CD1c-positive myeloid dendritic cell (primary cell): ENCODE measurements at regions not wholly inside any gene's neighbourhood (a gene's known extent, or its start where the extent isn't known, plus 50 kb on each side); places are given as distances from the start of the nearest gene placed in this dataset.
"Not testable (repeated sequence)": the region's sequence is repeated elsewhere in the genome, so short reads cannot be mapped to it uniquely, and the experiment has no call there.

Experiments used
- DNase-seq: peaks from one replicate; pipeline ENCODE4 v3.0.0-alpha.2; 2016; ENCODE audit errors: extremely low spot score

DNA sequence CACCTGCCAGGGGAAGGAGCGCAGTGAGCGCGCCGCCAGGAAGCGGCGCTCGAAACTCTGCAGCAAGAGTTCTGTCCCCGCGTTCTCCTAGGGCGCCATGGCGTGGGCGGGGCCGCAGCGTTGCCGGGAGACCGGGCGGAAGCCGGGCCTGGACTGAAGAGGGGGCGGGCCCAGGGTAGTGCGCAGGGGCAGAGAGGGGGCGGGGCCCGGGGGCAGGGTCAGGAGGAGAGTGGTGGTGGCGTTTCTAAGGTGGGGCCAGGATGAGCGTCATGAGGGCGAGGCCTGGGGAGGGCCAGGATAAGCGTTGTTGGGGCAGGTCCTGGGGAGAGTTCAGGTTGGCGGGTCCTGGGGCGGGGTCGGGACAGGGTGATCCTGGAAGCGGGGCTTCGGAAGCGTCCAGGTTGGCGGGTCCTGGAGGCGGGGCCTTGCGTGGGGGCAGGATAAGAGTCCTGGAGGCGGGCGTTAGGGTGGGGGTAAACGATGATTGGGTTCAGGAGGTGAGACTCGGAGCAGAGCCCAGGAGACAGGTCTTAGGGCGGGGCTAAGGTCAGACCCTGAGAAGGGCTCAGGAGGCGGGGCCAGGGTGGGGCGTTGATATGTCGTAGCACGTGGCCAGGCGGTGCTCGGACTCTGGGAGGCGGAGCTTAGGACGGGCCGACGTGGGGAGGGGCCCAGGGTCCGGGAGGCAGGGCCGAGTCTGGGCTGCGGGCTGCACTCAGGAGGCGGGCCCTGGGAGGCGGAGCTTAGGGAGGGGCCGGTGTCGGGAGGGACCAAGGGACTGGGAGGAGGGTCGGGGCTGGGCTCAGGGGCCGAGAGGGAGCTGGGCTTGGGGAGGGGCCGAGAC is 189.4 kb downstream of the ADRA2C start:
- DNase-seq = peak; percentile 99

DNA sequence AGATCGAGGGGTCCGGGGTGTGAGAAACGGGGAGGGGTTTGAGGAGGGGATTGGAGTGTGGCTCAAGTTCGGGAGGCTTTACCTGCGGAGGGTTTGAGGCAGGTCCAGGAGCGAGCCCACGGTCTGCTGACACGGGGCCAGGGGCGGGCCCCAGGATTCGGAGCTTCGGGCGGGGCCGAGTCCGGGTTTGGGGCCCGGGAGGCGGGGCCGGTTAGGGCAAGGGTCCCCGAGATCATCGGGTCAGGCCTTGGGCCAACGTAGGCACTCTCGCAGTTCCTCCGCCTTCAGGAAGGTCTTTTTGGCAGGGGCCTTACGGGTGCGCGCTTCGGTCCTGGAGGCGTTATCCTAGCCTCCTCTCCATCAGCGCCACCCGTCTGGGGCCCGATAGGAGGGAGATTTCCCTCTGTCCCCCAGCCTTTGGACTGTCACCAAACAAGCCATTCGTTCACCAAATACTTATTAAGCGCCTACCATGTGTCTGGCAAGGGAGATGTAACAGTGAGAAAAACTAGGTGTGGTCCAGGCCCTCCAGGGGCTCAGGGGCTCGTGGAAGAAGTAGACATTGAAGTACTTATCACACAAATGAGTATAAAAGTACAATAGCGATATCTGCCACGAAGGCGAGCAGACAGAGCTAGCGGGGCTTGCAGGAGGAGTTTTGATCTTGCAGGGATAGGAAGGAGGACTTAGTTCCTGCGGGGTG is 190.1 kb downstream of the ADRA2C start:
- DNase-seq = not testable (repeated sequence)

GRCh38 chr4:3961091-3961672 is 195.0 kb downstream of the ADRA2C start:
- not testable (repeated sequence) for DNase-seq

DNA sequence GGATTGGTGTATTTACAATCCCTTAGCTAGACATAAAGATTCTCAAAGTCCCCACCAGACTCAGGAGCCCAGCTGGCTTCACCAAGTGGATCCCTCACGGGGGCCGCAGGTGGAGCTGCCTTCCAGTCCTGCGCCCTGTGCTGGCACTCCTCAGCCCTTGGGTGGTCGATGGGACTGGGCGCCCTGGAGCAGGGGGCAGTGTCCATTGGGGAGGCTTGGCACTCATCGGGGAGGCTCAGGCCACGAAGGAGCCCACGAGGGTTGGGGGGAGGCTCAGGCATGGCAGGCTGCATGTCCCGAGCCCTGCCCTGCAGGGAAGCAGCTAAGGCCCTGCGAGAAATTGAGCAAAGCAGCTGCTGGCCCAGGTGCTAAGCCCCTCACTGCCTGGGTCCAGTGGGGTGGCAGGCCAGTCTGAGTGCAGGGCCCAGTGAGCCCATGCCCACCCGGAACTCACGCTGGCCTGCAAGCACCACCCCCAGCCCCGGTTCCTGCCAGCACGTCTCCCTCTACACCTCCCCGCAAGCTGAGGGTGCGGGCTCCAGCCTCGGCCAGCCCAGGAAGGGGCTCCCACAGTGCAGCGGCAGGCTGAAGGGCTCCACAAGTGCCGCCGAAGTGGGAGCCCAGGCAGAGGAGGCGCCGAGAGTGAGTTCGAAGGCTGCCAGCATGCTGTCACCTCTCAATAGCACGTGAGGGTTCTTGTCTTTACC is 198.5 kb downstream of the ADRA2C start:
- DNase-seq = not testable (repeated sequence)

DNA sequence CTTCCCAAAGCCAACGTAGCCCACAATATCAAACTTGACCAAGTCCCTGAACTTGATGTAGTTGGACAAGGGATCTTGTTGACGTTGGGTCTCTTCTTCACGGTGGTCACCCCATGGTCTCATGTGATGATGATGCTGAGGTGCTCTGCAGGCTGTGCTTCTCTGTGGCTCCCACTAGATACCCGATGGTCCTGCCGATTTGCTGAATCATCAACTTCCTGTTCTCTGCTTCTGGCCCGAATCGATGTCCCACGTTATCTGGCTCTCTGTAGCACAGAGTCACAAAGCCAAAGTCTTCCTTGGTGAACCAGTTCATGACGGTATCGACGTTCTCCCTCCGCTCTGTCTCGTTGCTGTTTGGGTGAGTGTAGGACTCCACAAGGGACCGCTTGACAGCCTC is 201.0 kb downstream of the ADRA2C start:
- not testable (repeated sequence) for DNase-seq

DNA sequence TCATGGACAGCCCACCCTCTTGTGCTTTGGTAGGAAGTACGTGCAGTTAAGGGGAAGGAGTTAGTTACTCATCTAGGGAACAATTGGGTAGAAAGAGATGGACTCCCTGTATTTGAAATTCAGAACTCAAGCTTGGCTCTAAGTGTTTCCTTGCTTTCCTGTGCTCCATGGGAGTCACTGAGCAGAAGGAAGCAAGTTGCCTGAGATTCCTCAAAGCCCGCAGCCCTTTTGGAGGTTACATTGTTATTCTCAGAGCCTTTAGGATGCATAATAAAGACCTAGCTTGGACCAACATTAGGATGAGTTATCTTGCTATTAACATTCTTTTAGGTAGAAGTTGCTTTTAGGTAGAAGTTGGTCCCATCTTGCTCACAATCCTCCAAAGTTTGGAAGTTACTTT is 206.4 kb downstream of the ADRA2C start:
- DNase-seq = not testable (repeated sequence)

DNA sequence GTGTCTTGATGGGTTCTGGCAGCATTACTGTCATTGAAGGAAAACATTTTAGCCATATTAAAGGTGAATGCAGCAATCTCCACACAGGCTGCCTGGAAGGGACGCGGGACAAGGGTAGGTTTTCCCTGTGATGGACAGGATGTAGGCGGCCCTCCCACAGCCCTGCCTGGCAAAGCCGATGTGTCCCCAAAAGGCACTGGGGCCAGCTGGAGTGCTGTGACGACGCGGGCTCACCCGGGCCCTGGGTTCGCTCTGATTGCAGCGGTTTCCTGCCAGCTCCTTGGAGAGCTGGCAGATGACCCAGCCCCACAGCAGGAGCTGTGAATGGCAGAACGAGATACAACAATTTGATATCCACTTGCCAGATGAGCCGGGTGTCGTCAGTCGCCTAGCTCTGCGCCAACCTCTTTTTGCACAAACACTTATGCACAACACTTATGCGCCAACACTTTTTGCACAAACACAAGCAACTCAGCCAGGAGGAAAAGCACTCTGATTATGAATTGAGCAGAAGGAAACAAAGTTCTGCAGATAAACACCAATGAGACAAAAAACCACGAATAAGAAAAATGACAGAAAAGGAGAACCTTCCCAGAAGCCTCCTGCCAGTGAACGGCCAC is 207.5 kb downstream of the ADRA2C start:
- DNase-seq = not testable (repeated sequence)

DNA sequence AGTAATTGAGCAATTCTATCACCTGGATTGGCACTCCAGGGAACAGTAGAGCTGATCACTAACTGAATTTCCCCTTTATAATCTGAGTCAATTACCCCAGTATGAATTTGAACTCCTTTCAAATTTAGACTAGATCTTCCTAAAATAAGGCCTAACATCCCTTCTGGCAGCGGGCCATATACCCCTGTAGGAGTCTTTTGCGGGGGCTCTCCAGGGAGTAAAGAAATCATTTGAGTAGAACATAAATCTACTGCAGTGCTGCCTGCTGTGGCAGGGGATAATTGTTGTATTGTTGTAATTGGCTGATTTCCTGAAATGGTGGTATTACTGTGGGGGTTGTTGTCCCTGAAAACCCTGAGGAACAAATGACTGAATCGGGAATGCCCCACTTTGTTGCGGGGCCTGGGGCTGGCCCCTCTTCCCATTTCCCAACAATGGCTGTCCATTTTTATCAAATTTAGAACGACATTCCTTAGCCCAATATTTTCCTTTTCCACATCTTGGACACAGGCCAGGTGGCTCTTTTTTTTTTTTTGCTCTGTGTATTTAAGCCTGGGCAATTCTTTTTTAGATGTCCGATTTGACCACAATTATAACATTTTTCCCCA is 217.4 kb downstream of the ADRA2C start:
- DNase-seq = not testable (repeated sequence)

DNA sequence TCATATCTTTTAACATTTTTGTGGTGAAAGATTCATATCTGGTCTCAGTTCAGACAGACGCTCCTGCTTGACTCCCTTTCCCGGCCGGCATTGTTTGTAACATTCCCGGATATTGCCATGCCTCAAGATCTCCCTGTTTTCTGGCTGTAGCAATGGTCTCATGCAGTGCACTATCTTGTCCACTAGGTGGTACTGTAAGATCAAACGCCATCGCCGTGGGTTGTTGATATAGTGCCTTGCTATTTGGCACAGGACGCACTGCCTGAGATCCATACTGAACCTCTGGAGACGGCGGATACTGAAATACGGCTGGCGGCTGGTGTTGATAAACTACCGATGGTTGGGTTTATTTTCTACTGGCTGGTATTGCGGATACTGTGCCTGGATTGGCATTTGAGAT is 218.6 kb downstream of the ADRA2C start:
- DNase-seq = not testable (repeated sequence)

GRCh38 chr4:3986412-3986811 is 220.2 kb downstream of the ADRA2C start:
- not testable (repeated sequence) for DNase-seq

DNA sequence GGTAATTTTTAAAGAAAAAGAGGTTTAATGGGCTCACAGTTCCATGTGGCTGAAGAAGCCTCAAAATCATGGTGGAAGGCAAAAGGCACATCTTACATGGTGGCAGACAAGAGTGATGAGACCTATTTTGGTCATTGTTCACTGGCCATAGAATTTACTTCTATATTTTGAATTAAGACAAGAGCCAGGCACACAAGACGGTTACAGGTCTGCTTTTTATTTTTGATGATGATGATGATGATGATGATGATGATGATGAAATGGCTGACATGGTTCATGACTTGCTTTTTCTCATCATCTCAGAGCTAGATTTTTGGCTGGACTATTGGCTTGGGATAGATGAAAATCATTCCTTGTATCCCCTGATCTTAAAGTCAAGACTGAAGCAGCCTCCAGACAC is 229.3 kb downstream of the OTOP1 start:
- DNase-seq = not testable (repeated sequence)

- not testable (repeated sequence) for DNase-seq
These were observed 222.7 kb downstream of the OTOP1 start for GRCh38 chr4:4004036-4004435.

DNA sequence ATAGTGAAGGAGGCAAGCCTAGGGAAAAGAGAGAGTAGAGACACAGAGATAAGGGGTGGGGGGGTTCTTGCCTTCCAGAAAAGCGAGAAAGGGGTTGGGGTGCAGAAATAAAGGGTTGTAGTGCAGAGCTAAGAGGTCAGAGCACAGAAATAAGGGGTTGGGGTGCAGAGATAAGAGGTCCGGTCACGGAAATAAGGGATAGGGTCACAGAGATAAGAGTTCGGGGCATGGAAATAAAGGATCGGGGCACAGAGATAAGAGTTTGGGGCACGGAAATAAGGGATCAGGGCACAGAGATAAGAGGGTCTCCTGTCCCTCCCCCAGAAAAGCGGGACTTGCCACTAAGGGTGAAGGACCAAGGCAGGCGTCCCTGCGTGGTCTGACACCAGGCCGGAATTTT is 222.0 kb downstream of the OTOP1 start:
- not testable (repeated sequence) for DNase-seq

GRCh38 chr4:4006356-4006755 is 220.4 kb downstream of the OTOP1 start:
- not testable (repeated sequence) for DNase-seq

GRCh38 chr4:4019071-4019470 is 207.7 kb downstream of the OTOP1 start:
- not testable (repeated sequence) for DNase-seq

DNA sequence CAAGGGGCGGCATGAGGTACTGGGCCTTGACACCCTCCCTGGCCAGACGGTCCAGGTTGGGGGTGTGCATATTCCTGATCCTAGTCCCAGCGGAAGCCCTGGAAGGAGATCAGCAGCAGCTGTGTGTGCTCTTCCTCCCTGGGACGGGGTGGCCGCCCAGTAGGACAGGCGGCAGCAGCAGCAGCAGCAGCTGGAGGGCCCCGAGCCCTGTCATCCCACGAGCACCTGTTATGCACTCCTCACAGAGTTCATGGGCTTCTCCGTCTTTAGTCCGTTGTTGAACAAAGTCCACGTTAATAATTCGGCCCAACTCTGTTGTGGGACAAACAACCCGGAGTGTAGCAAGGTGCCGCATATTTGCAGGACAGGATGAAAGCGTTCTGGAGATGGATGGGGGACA is 205.6 kb downstream of the OTOP1 start:
- not testable (repeated sequence) for DNase-seq

DNA sequence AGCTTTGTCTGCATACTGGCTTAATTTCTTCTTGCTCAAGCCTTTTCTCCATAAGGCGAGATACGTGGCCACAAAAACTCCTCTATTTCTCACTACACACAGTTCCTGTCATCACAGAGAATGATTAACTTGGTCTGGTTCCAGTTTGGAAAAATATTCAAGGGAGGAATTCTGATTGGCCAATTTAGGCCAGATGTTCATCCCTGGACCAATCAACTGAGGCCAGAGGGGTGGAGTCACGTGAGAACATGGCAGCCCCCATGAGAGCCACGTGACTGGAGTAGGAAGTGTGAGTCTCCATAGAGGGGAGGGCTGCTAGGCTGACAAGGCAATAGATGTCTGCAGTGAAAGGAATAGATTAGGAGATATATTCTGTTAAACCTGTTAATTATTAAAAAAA is 200.0 kb downstream of the OTOP1 start:
- DNase-seq = not testable (repeated sequence)

GRCh38 chr4:4028752-4029151 is 198.0 kb downstream of the OTOP1 start:
- not testable (repeated sequence) for DNase-seq

GRCh38 chr4:4030509-4030908 is 196.2 kb downstream of the OTOP1 start:
- not testable (repeated sequence) for DNase-seq

GRCh38 chr4:4031446-4032135 is 195.1 kb downstream of the OTOP1 start:
- DNase-seq = not testable (repeated sequence)
